AG04450 (cell line): ENCODE measurements at regions not wholly inside any gene's neighbourhood (a gene's known extent, or its start where the extent isn't known, plus 50 kb on each side); places are given as distances from the start of the nearest gene placed in this dataset.

Experiments
- CTCF ChIA-PET: fragments of 300-600, 350-600 bp; formaldehyde crosslinking; extraction: SDS; loops from one replicate; lab custom pipeline; 2022; ENCODE audit warnings: antibody characterized with exemption, inconsistent platforms; lab: Charles Lee
- POLR2A ChIA-PET: fragments of 350-600 bp; formaldehyde crosslinking; extraction: SDS; loops from one replicate; lab custom pipeline; 2021; ENCODE audit warnings: antibody characterized with exemption, inconsistent platforms; lab: Yijun Ruan, JAX
- DNase-seq: peaks from one replicate; pipeline ENCODE4 v3.0.0-alpha.2; 2011; ENCODE audit warnings: low read depth, low spot score
- H3K27ac ChIP-seq: one replicate; pipeline ENCODE4 v1.5.1; 2012; ENCODE audit warnings: low read depth, low read length, control low read depth
- H3K27me3 ChIP-seq: one replicate; pipeline ENCODE4 v1.6.0; 2012; ENCODE audit warnings: low read length; ENCODE audit not compliant: control insufficient read depth, insufficient read depth
- H3K4me3 ChIP-seq: 2 replicates; pipeline ENCODE4 v1.5.1; 2011; ENCODE audit warnings: mild to moderate bottlenecking, low read depth, low read length, control low read depth
- H3K9me3 ChIP-seq: 2 replicates; pipeline ENCODE4 v1.5.1; 2012; ENCODE audit warnings: low read length; ENCODE audit not compliant: control insufficient read depth, insufficient read depth
- CTCF ChIP-seq: IDR thresholded peaks from 2 replicates; pipeline ENCODE4 v1.5.1; 2011; ENCODE audit warnings: low read depth, low read length, control low read depth, inconsistent platforms

- Histone ChIP-seq H3K9me3 (peaks cover 3% of the 10 kb centered on the region; the same call in 1 of the 2 replicates), H3K4me3 (no peak overlapping the region), H3K27me3 (no peaks in the 10 kb centered on the region), H3K27ac (no peak overlapping the region)
- ChIA-PET POLR2A (no interaction called here), CTCF (interaction anchor here (0.7 kb wide), 1 partner anchor 304 kb away, joined by 3 read pairs; no protein-coding TSS in a partner anchor)
- no peak for DNase-seq
- no peak for TF ChIP-seq CTCF
Measured at GRCh38 chr4:187335339-187335738, 611.7 kb upstream of the FAT1 start.

GRCh38 chr4:187354740-187355139 is 631.1 kb upstream of the FAT1 start:
- no peak for DNase-seq
- CTCF ChIA-PET, result no interaction called here
- Histone ChIP-seq H3K9me3 (no peaks in the 10 kb centered on the region), H3K27me3 (no peaks in the 10 kb centered on the region), H3K27ac (no peak overlapping the region), H3K4me3 (no peak overlapping the region)
- POLR2A ChIA-PET, result no interaction called here
- no peak for TF ChIP-seq CTCF

GRCh38 chr4:187357045-187357643 is 633.5 kb upstream of the FAT1 start:
- DNase-seq, result no peak
- ChIA-PET POLR2A (no interaction called here), CTCF (no interaction called here)
- Histone ChIP-seq H3K27ac (no peak overlapping the region), H3K9me3 (no peaks in the 10 kb centered on the region), H3K27me3 (no peaks in the 10 kb centered on the region), H3K4me3 (no peak overlapping the region)
- TF ChIP-seq CTCF, result no peak

- H3K4me3 ChIP-seq, result no peak overlapping the region
- H3K9me3 ChIP-seq, result no peaks in the 10 kb centered on the region; the same call in 1 of the 2 replicates
- no peak for DNase-seq
- TF ChIP-seq CTCF, result no peak
- ChIA-PET CTCF (no interaction called here), POLR2A (no interaction called here)
- no peak overlapping the region for H3K27ac ChIP-seq
- H3K27me3 ChIP-seq, result no peaks in the 10 kb centered on the region
Measured at GRCh38 chr4:187357821-187358220, 634.2 kb upstream of the FAT1 start.

GRCh38 chr4:187362937-187363857 is 632.4 kb upstream of the ZFP42 start:
- H3K9me3 ChIP-seq, result no peaks in the 10 kb centered on the region; the same call in 1 of the 2 replicates
- no peaks in the 10 kb centered on the region for H3K27me3 ChIP-seq
- CTCF ChIA-PET, result no interaction called here
- no peak for TF ChIP-seq CTCF
- no peak for DNase-seq
- no peak overlapping the region for H3K27ac ChIP-seq
- POLR2A ChIA-PET, result no interaction called here
- H3K4me3 ChIP-seq, result no peak overlapping the region
